GM19324 (cell line): ENCODE measurements at regions not wholly inside any gene's neighbourhood (a gene's known extent, or its start where the extent isn't known, plus 50 kb on each side); places are given as distances from the start of the nearest gene placed in this dataset.
"Not testable (repeated sequence)": the region's sequence is repeated elsewhere in the genome, so short reads cannot be mapped to it uniquely, and the experiment has no call there.

Experiments
- ATAC-seq: cut with Tn5 transposase; IDR thresholded peaks from one replicate; pipeline ENCODE4 v1.9.1; 2021; ENCODE audit warnings: mild to moderate bottlenecking, moderate library complexity; ENCODE audit not compliant: unreplicated experiment, low FRiP score

DNA sequence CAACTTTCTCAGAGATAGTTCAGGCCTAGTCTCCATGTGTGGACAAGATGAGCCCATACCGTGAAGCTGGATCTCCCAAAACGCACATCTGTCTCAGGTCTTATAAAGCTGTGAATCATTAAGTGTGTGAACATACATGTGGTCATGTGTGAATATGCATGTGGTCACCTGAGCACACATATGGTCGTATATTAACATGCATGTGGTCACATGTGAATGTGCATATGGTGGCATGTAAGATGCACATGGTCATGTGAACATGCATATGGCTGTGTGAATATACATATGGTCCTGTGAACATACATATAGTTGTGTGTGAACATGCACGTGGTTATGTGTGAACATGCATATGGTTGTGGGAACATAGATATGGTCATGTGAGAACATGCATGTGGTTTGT is 172.5 kb upstream of the PZP start:
- no peak for ATAC-seq

DNA sequence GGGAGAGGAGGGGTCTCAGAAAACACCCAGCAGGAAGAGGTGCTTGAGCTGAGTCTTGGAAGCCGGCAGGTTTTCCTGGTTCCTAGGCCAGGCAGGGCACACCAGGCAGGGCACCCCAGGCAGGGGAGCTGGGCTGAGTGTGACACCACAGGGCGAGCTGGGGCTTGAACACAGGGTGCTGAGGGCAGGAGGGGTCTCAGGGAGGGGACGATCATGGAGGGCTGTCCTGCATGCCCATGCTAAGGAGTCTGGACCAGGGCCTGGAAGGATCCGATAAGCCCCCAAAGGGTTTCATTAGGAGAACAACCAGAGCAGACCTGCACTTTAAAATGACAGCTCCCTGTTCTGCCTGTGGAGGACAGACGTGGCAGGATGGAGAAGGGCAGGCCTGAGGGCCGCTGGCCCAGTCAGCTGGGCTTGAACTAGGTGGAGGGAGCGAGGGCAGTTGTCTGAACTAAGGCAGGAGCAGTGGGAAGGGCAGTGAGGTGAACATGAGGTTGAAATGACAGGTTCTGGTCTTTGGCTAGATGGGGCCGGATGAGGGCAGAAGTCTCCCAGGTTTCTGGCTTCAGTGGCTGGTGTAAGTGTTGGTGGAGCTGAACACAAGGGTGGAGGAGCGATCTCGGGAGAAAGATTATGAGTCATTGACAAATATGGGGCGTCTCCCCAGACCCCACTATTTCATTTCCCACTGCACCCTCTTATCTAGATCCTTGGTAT is 171.0 kb upstream of the PZP start:
- ATAC-seq: no peak

DNA sequence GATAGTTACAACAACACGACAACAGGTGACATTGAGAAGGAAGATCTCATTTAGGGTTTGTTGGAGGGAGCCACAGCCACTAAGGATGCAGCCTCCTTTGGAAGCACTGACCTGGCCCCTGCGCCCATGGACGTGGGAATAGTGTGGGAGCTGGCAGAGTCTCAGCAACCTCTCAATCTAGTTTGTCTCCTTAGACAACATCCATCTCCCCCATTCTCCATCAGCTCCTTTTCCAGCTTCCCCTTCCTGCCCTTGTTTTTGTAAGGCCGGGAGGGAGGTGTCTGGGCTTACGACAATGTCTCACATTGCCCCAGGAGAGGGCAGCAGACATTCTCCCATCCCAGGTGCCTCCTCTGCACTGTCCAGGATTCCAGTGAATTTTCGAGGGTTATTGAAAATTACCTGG is 170.2 kb upstream of the PZP start:
- ATAC-seq: no peak

DNA sequence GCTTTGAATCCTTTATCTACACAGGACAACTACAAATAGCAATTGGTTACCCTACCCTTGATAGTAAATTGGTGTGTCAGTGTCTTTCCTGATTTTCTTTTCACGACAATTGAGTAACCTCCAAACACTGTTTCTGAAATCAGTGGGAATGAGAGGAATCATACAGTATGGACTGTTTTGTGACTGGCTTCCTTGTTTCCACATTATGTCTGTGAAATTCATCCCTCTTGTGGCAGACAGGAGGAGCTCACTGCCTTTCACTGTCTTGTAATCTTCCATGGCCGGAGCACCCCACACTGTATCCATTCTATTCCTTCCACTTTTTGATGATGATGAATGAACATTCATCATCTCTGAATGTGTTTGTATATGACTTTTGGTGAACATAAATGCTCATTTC is 164.0 kb upstream of the PZP start:
- no peak for ATAC-seq

DNA sequence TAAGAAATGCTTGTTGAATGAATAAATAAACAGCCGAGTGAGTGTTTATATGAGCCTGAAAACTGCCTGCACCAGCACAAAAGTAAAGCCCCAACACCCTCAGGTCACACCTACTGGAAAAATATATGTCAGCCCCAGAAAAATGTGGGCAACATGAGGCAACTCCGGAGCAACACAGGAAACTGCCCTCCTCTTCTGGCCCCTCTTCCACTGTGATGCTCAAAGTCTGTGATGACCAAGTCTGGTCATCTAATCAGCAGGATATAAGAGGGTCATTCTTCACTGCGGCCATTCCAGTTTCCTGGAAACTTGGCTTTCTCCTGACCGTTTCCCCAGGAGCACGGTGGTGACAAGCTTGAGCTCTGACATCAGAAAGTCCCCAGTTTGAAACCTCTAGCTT is 159.6 kb upstream of the PZP start:
- no peak for ATAC-seq

DNA sequence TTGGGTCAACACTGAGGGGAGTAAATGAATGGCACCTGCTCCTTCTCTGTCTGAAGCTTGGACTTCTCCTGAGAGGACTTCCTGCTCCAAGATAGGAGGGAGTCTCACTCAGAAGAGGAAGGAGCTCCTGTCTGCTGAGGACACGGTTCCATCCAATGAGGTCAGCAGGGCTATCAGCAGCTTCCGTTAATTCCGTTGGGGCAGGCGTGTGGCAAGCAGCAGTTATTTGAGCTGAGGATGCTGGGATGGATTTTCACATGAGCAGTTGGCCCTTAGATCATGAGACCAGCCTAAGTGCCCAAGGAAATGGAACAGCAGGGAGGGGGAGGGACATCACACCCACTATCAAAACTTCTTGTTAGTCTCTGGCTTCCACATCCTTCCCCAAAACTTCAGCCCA is 159.0 kb upstream of the PZP start:
- no peak for ATAC-seq

DNA sequence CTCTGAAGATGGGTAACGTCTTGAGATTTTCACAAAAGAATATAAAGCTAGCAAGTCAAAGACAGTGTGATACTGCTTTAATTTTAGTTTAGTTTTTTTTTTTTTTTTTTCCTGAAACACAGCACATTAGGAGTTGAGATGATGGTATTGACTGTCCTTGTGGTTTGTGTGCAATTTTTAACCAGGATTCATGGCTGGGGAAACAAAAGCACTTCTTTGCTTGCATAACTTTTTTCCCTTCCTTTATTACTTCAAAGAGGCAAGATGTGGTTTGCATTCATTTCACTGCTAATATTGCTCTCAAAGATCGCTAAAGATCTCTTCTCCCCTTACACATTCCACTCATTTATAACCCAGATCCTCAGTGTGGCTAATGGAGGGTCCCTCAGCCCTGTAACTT is 157.1 kb upstream of the PZP start:
- no peak for ATAC-seq

DNA sequence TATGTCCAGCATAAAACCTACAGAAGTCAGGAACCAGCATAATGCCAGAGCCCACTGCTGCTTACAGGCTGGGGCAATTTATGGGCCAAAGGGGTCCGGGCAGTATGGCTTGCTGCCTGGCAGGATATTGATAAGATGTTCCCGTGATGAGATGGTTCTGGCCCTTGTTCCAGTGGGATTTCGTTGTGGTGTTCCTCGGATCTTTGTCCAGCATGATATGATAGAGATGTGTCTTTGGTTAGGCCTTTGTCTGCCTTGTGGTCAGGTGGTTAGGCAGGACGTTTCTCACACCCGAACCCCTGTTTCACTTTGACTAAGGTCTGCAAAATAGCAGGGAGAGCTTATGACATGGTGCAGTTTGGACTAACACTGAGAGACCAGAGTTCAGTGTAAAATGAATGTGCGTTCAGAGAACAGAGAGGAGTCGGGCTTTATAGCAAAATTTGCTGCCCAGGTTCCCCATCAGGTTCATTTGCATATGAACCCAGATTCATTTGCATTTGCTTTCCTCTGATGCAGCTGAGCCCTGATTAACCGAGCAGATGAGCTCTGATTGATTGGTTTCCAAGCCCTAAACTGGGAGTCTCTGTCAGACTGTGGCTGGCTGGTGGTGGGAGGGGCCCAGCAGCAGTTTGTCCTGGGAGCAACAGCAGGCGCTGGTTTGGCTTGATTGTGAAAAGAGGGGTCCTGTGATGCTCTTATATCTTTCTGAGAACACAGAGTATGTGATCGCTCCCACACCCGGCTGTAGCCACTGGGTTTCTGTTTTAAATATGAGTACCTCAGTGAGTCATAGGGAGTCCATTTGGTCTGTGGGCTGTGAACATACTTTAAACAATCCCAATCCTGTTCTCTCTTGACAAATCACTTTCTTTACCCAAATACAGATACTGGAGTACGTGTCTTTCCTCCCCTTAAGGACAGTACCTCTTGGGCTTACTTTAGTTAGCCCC is 156.3 kb upstream of the PZP start:
- ATAC-seq: peak; percentile 82

DNA sequence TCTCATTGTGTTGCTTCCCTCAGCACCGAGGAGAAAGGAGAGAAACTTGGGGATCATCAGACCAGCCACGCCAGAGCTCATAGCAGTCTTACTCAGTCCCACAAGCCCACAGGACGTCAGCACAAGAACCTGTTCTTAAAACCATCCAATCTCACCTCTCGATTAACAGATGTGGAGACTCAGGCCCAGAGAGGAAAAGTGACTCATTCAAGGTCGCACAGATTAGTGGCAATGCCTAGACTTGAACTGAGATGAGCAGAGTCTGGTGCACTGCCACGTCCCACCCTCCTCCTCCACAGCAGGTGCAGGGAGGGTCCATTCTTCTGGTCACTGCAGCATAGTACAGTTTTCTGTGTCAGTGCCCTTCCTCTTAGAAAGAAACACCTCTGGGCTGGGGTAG is 154.9 kb upstream of the PZP start:
- no peak for ATAC-seq

DNA sequence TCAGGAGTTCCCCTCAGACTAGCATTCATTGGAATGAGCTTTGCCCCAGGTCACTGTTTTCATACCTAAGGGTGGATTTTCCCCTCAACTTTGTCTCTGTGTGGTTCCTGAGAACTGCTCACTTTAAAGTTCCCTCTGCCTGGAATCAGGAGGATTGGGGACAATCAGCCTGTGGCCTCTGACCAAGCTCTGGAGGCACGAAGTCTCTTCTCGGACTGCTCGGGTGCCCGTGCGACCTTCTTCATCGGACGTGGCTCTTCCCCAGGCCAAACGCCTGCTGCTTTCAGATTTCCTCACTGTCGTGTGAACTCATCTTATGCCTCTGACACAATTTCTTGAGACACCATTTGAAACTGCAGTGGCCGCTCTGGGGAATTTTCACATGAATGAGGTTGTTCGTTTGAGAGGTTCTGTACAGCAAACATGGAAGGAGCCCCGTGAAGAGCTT is 153.7 kb upstream of the PZP start:
- ATAC-seq: no peak

DNA sequence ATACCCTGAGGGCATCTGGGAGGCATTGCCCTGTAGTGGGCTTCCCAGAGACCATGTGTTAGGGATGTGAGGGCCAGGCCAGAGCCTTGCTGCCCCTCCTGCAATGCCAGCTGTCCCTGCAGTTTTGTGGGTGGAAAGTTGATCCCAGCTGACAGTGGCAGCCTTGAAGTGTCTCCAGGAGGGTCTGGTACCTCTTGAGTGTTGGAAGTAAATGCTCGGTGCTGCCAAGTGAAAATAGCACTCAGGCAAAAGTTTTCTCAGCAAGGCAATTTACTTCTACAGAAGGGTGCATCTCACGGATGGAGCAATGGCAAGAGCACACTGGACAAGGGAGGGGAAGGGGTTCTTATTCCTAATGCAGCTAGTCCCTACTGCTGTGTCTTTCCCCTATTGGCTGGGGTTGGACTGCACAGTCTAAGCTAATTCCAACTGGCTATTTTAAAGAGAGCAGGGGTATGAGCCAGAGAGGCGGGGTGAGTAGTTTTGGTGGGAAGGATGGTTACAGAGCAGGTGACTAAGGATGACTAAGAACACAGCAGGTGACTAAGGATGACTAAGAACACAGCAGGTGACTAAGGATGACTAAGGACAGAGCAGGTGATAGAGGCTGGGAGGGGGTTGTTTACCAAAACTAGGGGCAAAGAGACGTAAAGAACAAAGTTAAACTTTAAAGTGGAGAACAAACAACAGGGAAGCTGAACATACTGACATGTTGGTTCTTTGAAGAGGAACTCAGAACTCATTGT is 146.0 kb upstream of the PZP start:
- not testable (repeated sequence) for ATAC-seq

DNA sequence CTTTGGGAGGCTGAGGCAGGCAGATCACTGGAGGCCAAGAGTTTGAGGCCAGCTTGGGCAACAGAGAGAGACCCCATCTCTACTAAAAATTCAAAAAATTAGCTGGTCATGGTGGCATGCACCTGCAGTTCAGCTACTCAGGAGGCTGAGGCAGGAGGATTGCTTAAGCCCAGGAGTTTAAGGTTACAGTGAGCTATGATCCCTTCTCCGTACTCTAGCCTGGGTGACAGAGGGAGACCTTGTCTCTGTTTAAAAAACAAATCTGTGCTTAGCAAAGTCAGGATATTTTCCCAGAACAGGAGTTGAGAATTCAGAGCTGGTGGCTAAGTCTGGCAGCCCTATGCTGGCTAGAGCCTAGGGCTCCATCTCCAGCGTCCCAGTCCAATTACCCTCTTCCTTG is 142.9 kb upstream of the PZP start:
- no peak for ATAC-seq

DNA sequence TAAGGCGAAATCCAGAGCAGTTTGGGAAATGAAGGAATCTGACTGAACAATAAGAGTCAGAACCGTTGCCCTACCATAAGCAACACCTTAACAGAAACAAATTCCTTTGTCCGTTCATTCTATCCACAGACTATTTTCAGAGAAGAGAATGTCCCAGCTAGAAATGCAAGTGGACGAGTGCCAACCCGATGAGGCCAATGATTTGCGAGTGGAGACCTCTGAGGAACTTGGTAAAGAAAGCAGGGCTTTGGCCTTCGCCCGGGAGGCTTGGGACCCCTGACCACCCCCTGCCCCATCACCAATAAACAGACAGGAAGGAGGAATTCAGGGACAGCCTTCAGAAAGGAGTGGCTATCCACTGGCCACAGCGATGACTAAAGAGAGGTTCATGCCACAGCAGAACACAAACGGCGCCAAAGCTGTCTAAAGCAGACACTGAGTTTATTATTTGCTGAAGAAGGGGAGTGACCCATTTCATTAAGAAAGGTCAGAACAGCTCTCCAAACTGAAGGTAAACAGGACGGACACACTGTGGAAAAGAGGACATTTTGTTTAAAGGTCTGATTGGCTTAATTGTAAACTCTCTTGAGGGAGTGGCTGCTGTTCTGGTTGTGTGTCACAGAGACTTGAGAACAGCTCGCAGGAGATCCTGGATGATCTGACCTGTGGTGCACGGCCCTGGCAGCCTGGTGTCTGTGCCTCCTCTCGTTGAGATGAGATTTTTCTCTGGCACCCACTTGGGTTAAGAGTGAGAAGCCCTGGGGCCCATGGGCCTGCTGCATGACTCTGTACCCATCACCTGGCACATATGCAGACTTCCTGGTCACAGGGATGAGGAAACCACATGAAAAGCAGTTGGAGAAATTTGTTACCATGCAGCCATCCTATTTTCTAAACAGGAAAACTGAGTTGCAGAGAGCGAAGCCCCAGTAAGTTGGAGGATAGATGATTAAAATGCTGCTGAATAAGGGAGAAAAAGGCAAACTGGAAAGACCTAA is 142.0 kb upstream of the PZP start:
- no peak for ATAC-seq

DNA sequence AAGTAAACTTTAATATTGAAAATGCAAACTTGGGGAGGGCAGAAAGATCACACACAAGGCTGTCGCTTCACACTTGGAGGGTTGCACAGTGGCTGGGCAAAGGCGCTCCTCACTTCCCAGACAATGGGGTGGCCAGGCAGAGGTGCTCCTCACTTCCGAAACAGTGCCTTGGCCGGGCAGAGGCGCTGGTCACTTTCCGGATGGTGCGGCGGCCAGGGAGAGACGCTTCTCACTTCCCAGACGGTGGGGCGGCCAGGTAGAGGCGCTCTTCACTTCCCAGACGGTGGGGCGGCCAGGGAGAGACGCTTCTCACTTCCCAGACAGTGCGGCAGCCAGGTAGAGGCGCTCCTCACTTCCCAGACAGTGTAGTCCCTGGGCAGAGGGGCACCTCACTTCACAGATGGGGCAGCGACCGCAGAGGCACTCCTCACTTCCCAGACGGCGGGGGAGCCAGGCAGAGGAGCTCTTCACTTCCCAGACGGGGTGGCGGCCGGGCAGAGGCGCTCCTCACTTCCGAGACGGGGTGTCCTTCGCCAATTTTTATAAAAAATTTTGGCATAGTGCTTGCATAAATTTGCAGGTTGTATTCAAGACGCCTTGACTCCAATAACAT is 140.8 kb upstream of the PZP start:
- ATAC-seq: no peak

DNA sequence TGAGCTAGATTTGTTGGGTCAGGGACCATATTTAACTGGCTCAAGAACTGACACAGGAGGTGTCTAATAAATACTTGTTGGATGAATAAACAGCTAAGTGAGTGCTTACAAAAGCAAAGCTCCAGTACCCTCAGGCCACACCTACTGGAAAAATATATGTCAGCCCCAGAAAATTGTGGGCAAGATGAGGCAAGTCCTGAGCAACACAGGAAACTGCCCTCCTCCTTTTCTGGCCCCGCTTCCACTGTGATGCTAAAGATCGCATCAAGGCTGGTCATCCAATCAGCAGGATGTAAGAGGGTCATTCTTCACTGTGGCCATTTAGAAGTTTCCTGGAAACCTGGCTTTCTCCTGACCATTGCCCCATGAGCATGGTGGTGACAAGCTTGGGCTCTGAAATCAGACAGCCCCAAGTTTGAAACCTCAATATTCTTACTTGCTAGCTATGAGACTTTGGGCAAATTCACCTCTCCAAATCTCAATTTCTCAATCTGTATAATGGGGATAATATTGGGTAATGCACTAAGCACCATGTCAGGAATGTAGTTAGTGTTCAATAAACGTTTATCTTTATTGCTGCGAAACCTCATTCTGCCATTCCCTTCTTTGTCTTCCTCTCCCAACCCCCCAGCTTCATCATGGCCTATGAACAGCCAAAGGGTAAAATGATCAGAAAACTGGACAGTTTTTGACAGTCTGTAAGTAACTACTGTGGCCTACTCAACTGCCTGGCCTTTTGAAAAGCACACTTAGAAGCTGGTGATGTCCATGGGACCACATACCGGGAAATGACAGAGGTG is 139.3 kb upstream of the PZP start:
- no peak for ATAC-seq

DNA sequence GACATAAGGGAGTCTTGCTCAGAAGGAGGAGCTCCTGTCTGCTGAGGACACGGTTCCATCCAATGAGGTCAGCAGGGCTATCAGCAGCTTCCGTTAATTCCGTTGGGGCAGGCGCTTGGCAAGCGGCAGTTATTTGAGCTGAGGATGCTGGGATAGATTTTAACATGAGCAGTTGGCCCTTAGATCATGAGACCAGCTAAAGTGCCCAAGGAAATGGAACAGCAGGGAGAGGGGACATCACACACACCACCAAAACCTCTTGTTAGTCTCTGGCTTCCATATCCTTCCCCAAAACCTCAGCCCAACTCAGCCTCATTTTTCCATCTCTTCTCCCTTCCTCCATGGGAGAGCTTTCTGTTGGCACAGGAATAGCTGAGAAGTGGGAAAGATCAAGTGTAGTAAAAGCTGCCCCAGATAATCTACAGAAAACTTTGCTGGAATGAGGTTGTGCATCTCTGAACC is 138.7 kb upstream of the PZP start:
- no peak for ATAC-seq

DNA sequence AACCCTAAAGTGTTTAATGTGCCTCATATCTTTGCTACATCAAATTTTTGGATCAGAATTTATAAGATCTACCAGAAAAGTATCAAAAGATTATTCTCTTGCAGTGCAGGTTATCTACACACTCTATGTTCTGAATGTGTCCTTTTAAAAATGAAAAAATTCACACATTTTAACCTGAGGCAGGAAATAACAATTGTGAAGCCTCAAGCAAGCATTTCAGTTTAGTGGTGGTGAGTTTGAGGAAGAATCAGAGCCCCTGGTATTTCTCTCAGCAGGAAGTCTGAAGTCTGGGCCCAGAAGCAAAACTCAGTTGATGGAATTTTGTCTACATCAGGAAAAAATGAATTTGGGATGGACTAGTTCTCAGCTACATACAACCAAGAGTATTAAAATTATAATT is 137.0 kb upstream of the PZP start:
- no peak for ATAC-seq

DNA sequence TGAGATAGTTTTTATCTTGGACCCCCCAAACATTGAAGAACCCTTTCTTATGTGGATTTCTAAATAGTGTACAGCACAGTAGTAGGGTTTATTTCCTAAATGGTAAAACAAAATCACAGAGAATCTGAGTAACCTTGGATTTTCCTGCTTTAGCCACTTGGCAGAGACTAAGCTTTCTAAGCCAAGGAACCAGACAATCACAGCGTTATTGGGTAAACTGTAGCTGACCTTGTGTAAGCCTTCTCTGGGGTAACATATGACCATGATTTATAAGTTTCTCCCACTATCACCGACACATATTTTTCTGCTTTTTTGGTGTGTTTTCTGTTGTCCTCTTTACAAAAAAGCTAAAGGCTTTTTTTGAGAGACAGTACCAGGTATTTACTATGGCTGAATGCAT is 136.3 kb upstream of the PZP start:
- no peak for ATAC-seq

DNA sequence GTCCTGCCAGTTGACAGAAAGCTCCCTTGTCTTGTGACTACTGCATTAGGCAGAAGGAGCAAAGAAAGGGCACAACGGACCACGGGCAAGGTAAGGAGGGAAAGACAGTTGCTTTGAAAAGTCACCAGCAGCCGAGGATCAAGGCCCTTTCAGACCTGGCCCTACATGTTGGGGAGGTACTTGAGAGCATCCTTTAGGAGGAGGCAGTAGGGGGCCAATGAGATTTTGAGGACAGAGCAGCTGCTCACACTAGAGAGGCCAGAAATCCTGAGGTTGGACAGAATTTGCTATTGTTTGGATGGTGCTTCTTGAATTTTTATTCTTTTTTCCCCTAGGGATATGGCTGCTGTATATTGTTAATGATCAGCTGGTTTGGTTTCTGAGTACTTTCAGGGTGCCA is 135.5 kb upstream of the PZP start:
- no peak for ATAC-seq
